ENCODE measurements at regions not wholly inside any gene's neighbourhood (a gene's known extent, or its start where the extent isn't known, plus 50 kb on each side); places are given as distances from the start of the nearest gene placed in this dataset.

DNA sequence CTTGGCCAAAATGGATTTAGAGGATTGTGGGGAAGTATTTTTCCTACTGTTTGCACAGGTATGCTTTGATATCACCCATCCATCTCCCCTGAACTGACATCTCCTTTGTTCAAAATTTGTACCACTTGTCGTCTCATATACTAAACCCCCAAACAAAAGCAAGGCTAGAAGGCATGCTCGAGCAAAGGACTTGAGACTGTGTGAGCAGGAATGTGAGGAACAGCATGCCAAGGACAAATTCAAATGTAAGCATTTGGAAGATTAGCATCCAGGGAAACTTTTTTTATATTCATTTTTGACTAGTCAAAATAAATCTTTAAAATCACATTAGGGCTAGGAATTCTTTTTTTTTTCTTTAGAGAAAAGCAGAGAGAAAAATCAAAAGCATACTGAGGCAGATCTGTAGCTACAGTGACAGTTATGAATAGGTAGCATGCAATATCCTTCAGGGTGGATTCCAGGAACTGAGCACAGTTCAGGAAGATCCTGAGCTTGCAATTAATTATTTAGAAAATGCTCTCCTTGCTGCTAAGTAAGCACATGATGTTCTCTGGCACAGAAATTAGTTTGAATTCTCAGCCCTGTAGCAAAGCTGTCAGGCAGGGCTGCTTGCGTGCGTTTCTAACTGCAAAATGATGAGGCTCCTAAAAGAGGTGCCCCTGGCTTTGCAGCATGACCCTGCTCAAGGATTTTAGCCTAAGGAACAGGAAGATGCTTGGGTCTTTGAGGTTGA is 327.7 kb downstream of the LRIG3 start:
- Histone ChIP-seq H3K9me3 (ENCODE audit: low read length) (no peaks in the 10 kb centered on the region), H3K27me3 (ENCODE audit: insufficient read depth, low read length) (no peaks in the 10 kb centered on the region), H2AFZ (ENCODE audit: low read length) (no peak overlapping the region), H3K4me1 (ENCODE audit: insufficient read depth, low read length, severe bottlenecking) (no peaks in the 10 kb centered on the region), H3F3A (ENCODE audit: insufficient read depth, low read length) (no peaks in the 10 kb centered on the region), H4K20me1 (ENCODE audit: insufficient read depth, low read length) (no peaks in the 10 kb centered on the region), H3K9me2 (ENCODE audit: low read depth, low read length) (no peaks in the 10 kb centered on the region), H3K4me3 (ENCODE audit: low read depth, low read length, poor library complexity, severe bottlenecking) (no peak overlapping the region), H3K4me2 (ENCODE audit: low read length) (no peak overlapping the region), H3K79me2 (ENCODE audit: insufficient read depth, low read length) (no peaks in the 10 kb centered on the region), H3K36me3 (ENCODE audit: insufficient read depth, low read length) (no peaks in the 10 kb centered on the region), H3K9ac (ENCODE audit: low read length) (no peak overlapping the region), H3K27ac (ENCODE audit: low read depth, low read length, poor library complexity, severe bottlenecking) (no peak overlapping the region)
- TF ChIP-seq CTCF (IDR thresholded peaks at IDR 0.05; ENCODE audit: low read length) (no peak), EZH2 (IDR thresholded peaks at IDR 0.05; ENCODE audit: borderline replicate concordance, low read length) (no peak)

DNA sequence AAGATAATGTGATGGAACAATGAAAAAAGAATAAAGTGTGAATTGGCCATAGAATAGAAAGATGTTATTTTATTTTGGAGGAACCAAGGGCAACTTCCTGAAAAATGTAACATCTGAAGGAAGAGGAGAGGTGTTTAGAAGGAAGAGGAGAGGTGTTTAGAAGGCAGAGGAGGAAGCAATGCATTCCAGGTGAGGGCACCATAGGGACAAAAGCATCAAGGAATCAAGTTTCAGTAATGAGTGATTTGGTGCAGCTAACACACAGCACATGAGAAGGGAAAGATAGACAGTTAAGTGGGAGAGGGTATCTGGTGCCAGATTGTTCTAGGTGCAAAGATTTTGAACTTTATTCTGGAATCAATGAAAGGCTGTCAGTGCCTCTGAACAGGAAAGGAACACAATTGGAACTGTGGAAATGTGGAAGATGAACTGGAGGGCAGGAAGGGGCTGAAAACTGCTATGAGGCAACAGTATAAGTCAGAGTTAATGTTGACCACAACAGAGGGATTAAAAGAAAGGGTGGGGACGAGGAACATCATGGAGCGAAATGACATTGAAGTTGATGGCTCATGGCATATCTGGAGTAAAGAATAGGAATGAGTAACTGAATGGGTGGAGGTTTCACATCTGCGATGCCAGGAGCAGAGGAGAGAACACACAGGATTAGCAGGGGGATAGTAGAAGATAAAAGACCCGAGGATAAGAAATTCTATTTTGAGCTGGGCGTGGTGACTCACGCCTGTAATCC is 326.6 kb downstream of the LRIG3 start:
- no peaks in the 10 kb centered on the region for H3K9me2 ChIP-seq (ENCODE audit: low read depth, low read length)
- H3K9ac ChIP-seq (ENCODE audit: low read length): no peak overlapping the region
- H3K27ac ChIP-seq (ENCODE audit: low read depth, low read length, poor library complexity, severe bottlenecking): no peak overlapping the region
- no peaks in the 10 kb centered on the region for H3K79me2 ChIP-seq (ENCODE audit: insufficient read depth, low read length)
- H3K36me3 ChIP-seq (ENCODE audit: insufficient read depth, low read length): no peaks in the 10 kb centered on the region
- H3K27me3 ChIP-seq (ENCODE audit: insufficient read depth, low read length): no peaks in the 10 kb centered on the region
- H3K4me1 ChIP-seq (ENCODE audit: insufficient read depth, low read length, severe bottlenecking): no peaks in the 10 kb centered on the region
- no peak overlapping the region for H3K4me3 ChIP-seq (ENCODE audit: low read depth, low read length, poor library complexity, severe bottlenecking)
- no peak overlapping the region for H2AFZ ChIP-seq (ENCODE audit: low read length)
- no peaks in the 10 kb centered on the region for H3K9me3 ChIP-seq (ENCODE audit: low read length)
- H3K4me2 ChIP-seq (ENCODE audit: low read length): no peak overlapping the region
- TF ChIP-seq CTCF (IDR thresholded peaks at IDR 0.05; ENCODE audit: low read length): no peak
- TF ChIP-seq EZH2 (IDR thresholded peaks at IDR 0.05; ENCODE audit: borderline replicate concordance, low read length): no peak
- H4K20me1 ChIP-seq (ENCODE audit: insufficient read depth, low read length): no peaks in the 10 kb centered on the region
- no peaks in the 10 kb centered on the region for H3F3A ChIP-seq (ENCODE audit: insufficient read depth, low read length)

DNA sequence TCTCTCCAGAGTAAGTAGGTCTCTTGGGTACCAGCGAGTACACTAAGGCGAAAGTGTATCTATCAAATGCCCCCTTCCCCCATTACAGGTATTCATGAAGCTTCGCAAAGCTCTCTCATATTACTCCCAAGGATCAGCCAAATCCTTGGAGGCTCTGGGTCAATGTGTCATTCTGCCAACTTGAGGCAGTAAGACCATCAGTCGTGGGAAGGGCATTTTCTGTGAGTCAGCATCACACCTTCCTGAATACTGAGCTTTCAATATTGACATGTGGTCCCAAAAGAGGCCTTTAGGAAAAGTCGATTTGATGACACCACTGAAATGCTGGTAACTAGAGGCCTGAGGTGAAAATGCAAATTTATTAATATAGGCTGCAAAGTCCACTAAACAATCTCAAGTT is 323.9 kb downstream of the LRIG3 start:
- no peaks in the 10 kb centered on the region for H3K36me3 ChIP-seq (ENCODE audit: insufficient read depth, low read length)

More for the DNA sequence above, 323.9 kb downstream of the LRIG3 start:
- no peak overlapping the region for H2AFZ ChIP-seq (ENCODE audit: low read length)
- no peaks in the 10 kb centered on the region for H3F3A ChIP-seq (ENCODE audit: insufficient read depth, low read length)
- no peaks in the 10 kb centered on the region for H4K20me1 ChIP-seq (ENCODE audit: insufficient read depth, low read length)
- no peaks in the 10 kb centered on the region for H3K27me3 ChIP-seq (ENCODE audit: insufficient read depth, low read length)
- no peaks in the 10 kb centered on the region for H3K4me1 ChIP-seq (ENCODE audit: insufficient read depth, low read length, severe bottlenecking)
- no peaks in the 10 kb centered on the region for H3K79me2 ChIP-seq (ENCODE audit: insufficient read depth, low read length)
- no peaks in the 10 kb centered on the region for H3K9me2 ChIP-seq (ENCODE audit: low read depth, low read length)
- TF ChIP-seq CTCF (IDR thresholded peaks at IDR 0.05; ENCODE audit: low read length) (no peak), EZH2 (IDR thresholded peaks at IDR 0.05; ENCODE audit: borderline replicate concordance, low read length) (no peak)
- no peak overlapping the region for H3K27ac ChIP-seq (ENCODE audit: low read depth, low read length, poor library complexity, severe bottlenecking)
- no peak overlapping the region for H3K4me3 ChIP-seq (ENCODE audit: low read depth, low read length, poor library complexity, severe bottlenecking)
- no peaks in the 10 kb centered on the region for H3K9me3 ChIP-seq (ENCODE audit: low read length)
- no peak overlapping the region for H3K4me2 ChIP-seq (ENCODE audit: low read length)
- no peak overlapping the region for H3K9ac ChIP-seq (ENCODE audit: low read length)
